IMR-90 (cell line): ENCODE measurements at regions not wholly inside any gene's neighbourhood (a gene's known extent, or its start where the extent isn't known, plus 50 kb on each side); places are given as distances from the start of the nearest gene placed in this dataset.

ENCODE experiments used
- CEBPB ChIP-seq: IDR thresholded peaks from 2 replicates; pipeline ENCODE4 v1.6.1; 2012; ENCODE audit warnings: low read depth, low read length, improper control_type of control experiment
- CTCF ChIP-seq: conservative IDR thresholded peaks from 2 replicates; pipeline ENCODE4 v1.5.1; 2012; ENCODE audit warnings: mild to moderate bottlenecking, low read depth, low read length, improper control_type of control experiment
- ELK1 ChIP-seq: fragments of 150-350 bp; IDR thresholded peaks from 2 replicates; pipeline ENCODE4 v1.6.1; 2016; ENCODE audit warnings: low read depth, mild to moderate bottlenecking, low read length, moderate library complexity, borderline replicate concordance
- MAFK ChIP-seq: IDR thresholded peaks from 2 replicates; pipeline ENCODE4 v1.6.1; 2012; ENCODE audit warnings: low read depth, low read length, improper control_type of control experiment
- MAZ ChIP-seq: IDR thresholded peaks from 2 replicates; pipeline ENCODE4 v1.6.1; 2012; ENCODE audit warnings: low read depth, mild to moderate bottlenecking, low read length, improper control_type of control experiment, moderate library complexity, borderline replicate concordance
- POLR2A ChIP-seq: IDR thresholded peaks from 2 replicates; pipeline ENCODE4 v1.6.1; 2012; ENCODE audit warnings: mild to moderate bottlenecking, low read depth, low read length
- RAD21 ChIP-seq: IDR thresholded peaks from 2 replicates; pipeline ENCODE4 v1.6.1; 2012; ENCODE audit warnings: low read length, improper control_type of control experiment
- RCOR1 ChIP-seq: IDR thresholded peaks from 2 replicates; pipeline ENCODE4 v1.6.1; 2012; ENCODE audit warnings: mild to moderate bottlenecking, low read length, improper control_type of control experiment; ENCODE audit not compliant: insufficient replicate concordance
- SMC3 ChIP-seq: fragments of 150-350 bp; IDR thresholded peaks from 2 replicates; pipeline ENCODE4 v1.6.1; 2016; ENCODE audit warnings: low read depth, mild to moderate bottlenecking, antibody characterized with exemption, low read length, moderate library complexity
- USF2 ChIP-seq: fragments of 150-350 bp; IDR thresholded peaks from 2 replicates; pipeline ENCODE4 v1.6.1; 2017; ENCODE audit warnings: mild to moderate bottlenecking, antibody characterized with exemption, low read length, low read depth

GRCh38 chr4:152176627-152177214 lies 359.2 kb downstream of the FBXW7 start:
- TF ChIP-seq CTCF (no peak), RAD21 (no peak), ELK1 (no peak), POLR2A (no peak), MAZ (no peak), CEBPB (no peak), SMC3 (no peak), USF2 (no peak), MAFK (no peak), RCOR1 (no peak)
